ENCODE measurements at regions not wholly inside any gene's neighbourhood (a gene's known extent, or its start where the extent isn't known, plus 50 kb on each side); places are given as distances from the start of the nearest gene placed in this dataset.
"Not testable (repeated sequence)": the region's sequence is repeated elsewhere in the genome, so short reads cannot be mapped to it uniquely, and the experiment has no call there.

- no peak for DNase-seq
These were observed 893.8 kb upstream of the ACO1 start for GRCh38 chr9:31490551-31491106.

- DNase-seq: no peak
These were observed 892.2 kb upstream of the ACO1 start for GRCh38 chr9:31492229-31492628.

GRCh38 chr9:31500422-31500821 lies 884.0 kb upstream of the ACO1 start:
- no peak for DNase-seq

GRCh38 chr9:31519011-31519410 lies 865.4 kb upstream of the ACO1 start:
- DNase-seq: no peak

GRCh38 chr9:31519424-31519823 lies 865.0 kb upstream of the ACO1 start:
- no peak for DNase-seq

GRCh38 chr9:31519826-31520225 lies 864.6 kb upstream of the ACO1 start:
- DNase-seq: no peak

- no peak for DNase-seq
These were observed 864.0 kb upstream of the ACO1 start for GRCh38 chr9:31520301-31521085.

- DNase-seq: no peak
These were observed 848.8 kb upstream of the ACO1 start for GRCh38 chr9:31535651-31536050.

- no peak for DNase-seq
These were observed 848.0 kb upstream of the ACO1 start for GRCh38 chr9:31536471-31536870.

GRCh38 chr9:31541721-31542281 lies 842.6 kb upstream of the ACO1 start:
- no peak for DNase-seq

- DNase-seq: no peak
These were observed 841.9 kb upstream of the ACO1 start for GRCh38 chr9:31542384-31543055.

- DNase-seq: no peak
These were observed 829.5 kb upstream of the ACO1 start for GRCh38 chr9:31554941-31555340.

- no peak for DNase-seq
These were observed 827.6 kb upstream of the ACO1 start for GRCh38 chr9:31556667-31557463.

- not testable (repeated sequence) for DNase-seq
These were observed 812.3 kb upstream of the ACO1 start for GRCh38 chr9:31572190-31572589.

GRCh38 chr9:31573561-31573960 lies 810.9 kb upstream of the ACO1 start:
- no peak for DNase-seq

- DNase-seq: peak; percentile 42
These were observed 810.3 kb upstream of the ACO1 start for GRCh38 chr9:31574006-31574765.

- DNase-seq: no peak
These were observed 802.4 kb upstream of the ACO1 start for GRCh38 chr9:31582071-31582470.

GRCh38 chr9:31582561-31582960 lies 801.9 kb upstream of the ACO1 start:
- no peak for DNase-seq

- no peak for DNase-seq
These were observed 799.3 kb upstream of the ACO1 start for GRCh38 chr9:31585158-31585557.

- no peak for DNase-seq
These were observed 797.3 kb upstream of the ACO1 start for GRCh38 chr9:31587146-31587545.

GRCh38 chr9:31588006-31588405 lies 796.4 kb upstream of the ACO1 start:
- no peak for DNase-seq

GRCh38 chr9:31588756-31589155 lies 795.7 kb upstream of the ACO1 start:
- DNase-seq: no peak

All from amniotic stem cell (primary cell).